GM12891 (cell line): ENCODE measurements at regions not wholly inside any gene's neighbourhood (a gene's known extent, or its start where the extent isn't known, plus 50 kb on each side); places are given as distances from the start of the nearest gene placed in this dataset.

Experiments used
- POLR2A ChIP-seq: IDR thresholded peaks from 2 replicates; pipeline ENCODE4 v1.6.1; 2011; ENCODE audit warnings: low read depth, low read length, control low read depth
- POLR2AphosphoS5 ChIP-seq: IDR thresholded peaks from 2 replicates; pipeline ENCODE4 v1.6.1; 2011; ENCODE audit warnings: low read depth, low read length, control low read depth

DNA sequence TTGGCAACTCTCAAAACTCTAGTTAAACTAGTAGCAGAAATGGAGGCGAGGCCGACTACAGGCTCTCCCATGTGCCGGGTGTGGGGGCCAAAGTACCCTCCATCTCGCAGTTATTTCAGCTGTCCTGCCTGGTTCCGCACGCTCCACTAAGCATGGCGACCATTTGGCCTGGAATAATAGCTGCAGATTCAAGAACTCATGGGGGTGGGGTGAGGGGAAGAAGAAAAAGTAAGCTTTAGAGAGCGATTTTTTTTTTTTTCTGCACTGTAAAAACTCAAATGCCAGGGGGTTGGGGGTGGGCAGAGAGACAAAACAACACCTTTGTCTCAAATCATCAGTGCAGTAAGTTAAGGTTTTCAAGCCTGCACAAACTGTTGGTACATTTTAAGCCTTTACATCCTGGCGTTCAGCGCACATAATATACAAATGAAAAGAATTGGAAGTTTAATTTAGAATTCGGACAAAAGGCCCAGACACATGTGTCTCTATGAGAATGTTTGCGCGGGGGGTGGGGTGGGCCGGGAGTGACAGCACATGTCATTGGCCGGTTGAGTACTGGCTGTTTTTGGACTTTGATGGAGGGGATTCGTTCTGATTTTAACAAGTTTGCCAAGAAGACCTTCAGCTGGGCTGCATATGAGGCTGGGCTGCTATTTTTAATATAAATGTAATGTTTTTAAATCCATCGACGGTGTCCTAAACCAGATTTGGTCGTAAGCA lies 694.7 kb upstream of the SALL1 start:
- TF ChIP-seq POLR2A (no peak), POLR2AphosphoS5 (no peak)
